CD4-positive, alpha-beta T cell (primary cell): ENCODE measurements at regions not wholly inside any gene's neighbourhood (a gene's known extent, or its start where the extent isn't known, plus 50 kb on each side); places are given as distances from the start of the nearest gene placed in this dataset.

ENCODE experiments used
- ATAC-seq: fragments of 200-7000 bp; cut with Tn5 transposase; one replicate; pipeline ENCODE4 v1.10.0; 2022; ENCODE audit warnings: mild to moderate bottlenecking; ENCODE audit not compliant: poor library complexity
- CTCF ChIA-PET: fragments of 350-600 bp; sonication (Branson Sonifier 250); formaldehyde crosslinking; loops from one replicate; lab custom pipeline; 2021; ENCODE audit warnings: antibody characterized with exemption, inconsistent platforms; lab: Charles Lee
- POLR2A ChIA-PET: fragments of 350-600 bp; sonication (Branson Sonifier 250); formaldehyde crosslinking; loops from one replicate; lab custom pipeline; 2021; ENCODE audit warnings: antibody characterized with exemption, inconsistent platforms; lab: Charles Lee
- DNase-seq, 14 experiments: peaks; one replicate each; pipeline ENCODE4 v3.0.0-alpha.2; 2013 to 2020; ENCODE audit warnings: mixed read lengths in 2 of 14
- H3K27ac ChIP-seq, 2 donors: one replicate each; pipeline versions ENCODE4 v1.5.1 to v1.7.0; 2013; ENCODE audit warnings: low read length in 2 of 2, low read depth in 1 of 2, mild to moderate bottlenecking in 1 of 2
- H3K27me3 ChIP-seq, 2 experiments: 1 replicate in 1 of 2; 2 replicates in 1 of 2; pipeline versions ENCODE4 v1.6.1 to v1.7.0; 2013; ENCODE audit warnings: low read length in 2 of 2, control low read depth in 1 of 2, mild to moderate bottlenecking in 1 of 2, moderate library complexity in 1 of 2; ENCODE audit not compliant: insufficient read depth in 2 of 2, control insufficient read depth in 1 of 2
- H3K36me3 ChIP-seq: one replicate; pipeline ENCODE4 v1.6.1; 2013; ENCODE audit warnings: low read length, control low read depth; ENCODE audit not compliant: insufficient read depth
- H3K4me1 ChIP-seq: one replicate; pipeline ENCODE4 v1.6.1; 2013; ENCODE audit warnings: low read length, control low read depth; ENCODE audit not compliant: insufficient read depth
- H3K4me3 ChIP-seq: one replicate; pipeline ENCODE4 v1.5.1; 2013; ENCODE audit warnings: mild to moderate bottlenecking, low read length, moderate library complexity
- H3K9me3 ChIP-seq, 2 experiments: 1 replicate in 1 of 2; 2 replicates in 1 of 2; pipeline versions ENCODE4 v1.6.1 to v1.7.0; 2013; ENCODE audit warnings: low read length in 2 of 2, mild to moderate bottlenecking in 2 of 2, control low read depth in 1 of 2, moderate library complexity in 1 of 2; ENCODE audit not compliant: control insufficient read depth in 1 of 2, insufficient read depth in 1 of 2
- H3K27ac Mint-ChIP-seq: one replicate; pipeline ENCODE4 v1.8.0; 2020; ENCODE audit warnings: mixed read lengths
- H3K27me3 Mint-ChIP-seq: one replicate; pipeline ENCODE4 v1.8.0; 2021; ENCODE audit warnings: mixed read lengths
- H3K36me3 Mint-ChIP-seq: one replicate; pipeline ENCODE4 v1.8.0; 2021; ENCODE audit warnings: low read depth, mixed read lengths
- H3K4me1 Mint-ChIP-seq: one replicate; pipeline ENCODE4 v1.8.0; 2021; ENCODE audit warnings: low read depth, mixed read lengths
- H3K4me3 Mint-ChIP-seq: one replicate; pipeline ENCODE4 v1.8.0; 2020; ENCODE audit warnings: mild to moderate bottlenecking, mixed read lengths
- H3K9me3 Mint-ChIP-seq: one replicate; pipeline ENCODE4 v1.8.0; 2020; ENCODE audit warnings: mixed read lengths
- CTCF ChIP-seq: fragments of 200-600 bp; IDR thresholded peaks from one replicate; pipeline ENCODE4 v1.8.0; 2022; ENCODE audit warnings: antibody characterized with exemption, mild to moderate bottlenecking
- intact Hi-C, 2 experiments: fragments of 100-400 bp; cut with DNase I in 1 of 2; cut with micrococcal nuclease in 1 of 2; formaldehyde crosslinking; loops; one replicate each; pipeline versions ENCODE4 v1.15.1 to v1.9.0; 2023 to 2025; cut with DNase I, micrococcal nuclease

- no peak for ATAC-seq
- no peaks in the 10 kb centered on the region for H3K9me3 Mint-ChIP-seq
- H3K27ac Mint-ChIP-seq, result no peak overlapping the region
- Histone ChIP-seq H3K36me3 (no peaks in the 10 kb centered on the region), H3K27ac (no peak overlapping the region), H3K4me1 (no peaks in the 10 kb centered on the region), H3K9me3 (peaks cover 0 to 10% of the 10 kb centered on the region in 2 experiments), H3K27me3 (no peaks in the 10 kb centered on the region), H3K4me3 (no peak overlapping the region)
- no peaks in the 10 kb centered on the region for H3K4me1 Mint-ChIP-seq
- ChIA-PET POLR2A (no interaction called here), CTCF (no interaction called here)
- H3K36me3 Mint-ChIP-seq, result no peaks in the 10 kb centered on the region
- TF ChIP-seq CTCF, result no peak
- no peak overlapping the region for H3K4me3 Mint-ChIP-seq
- no peak for DNase-seq
- no peaks in the 10 kb centered on the region for H3K27me3 Mint-ChIP-seq
- intact Hi-C loops, result no loop called here
These were observed 165.7 kb upstream of the IRX1 start for GRCh38 chr5:3429962-3430361.

DNA sequence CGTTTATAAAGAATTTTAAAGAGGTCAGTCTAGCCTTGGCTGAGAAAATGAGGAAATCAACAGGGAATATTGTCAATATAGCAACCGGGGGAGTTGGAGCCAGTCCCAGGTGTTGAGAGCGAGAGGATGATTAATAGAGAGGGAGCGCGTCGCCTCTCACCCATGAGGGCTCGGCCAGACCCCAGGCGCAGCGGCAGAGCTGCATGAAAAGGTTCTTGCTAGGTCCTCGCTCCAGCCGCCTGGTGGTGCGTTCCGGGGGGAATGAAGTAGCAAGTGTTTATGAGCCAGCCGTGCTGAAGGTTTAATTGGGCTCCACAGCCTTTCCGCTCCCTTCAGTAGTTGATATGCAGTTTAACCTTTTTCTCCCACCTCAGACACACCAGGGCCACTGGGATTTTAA, 167.3 kb upstream of the IRX1 start:
- ATAC-seq (no peak), DNase-seq (no peak)
- Histone ChIP-seq H3K27me3 (no peaks in the 10 kb centered on the region), H3K27ac (no peak overlapping the region), H3K4me1 (no peaks in the 10 kb centered on the region), H3K36me3 (no peaks in the 10 kb centered on the region), H3K4me3 (no peak overlapping the region), H3K9me3 (peaks cover 0 to 10% of the 10 kb centered on the region in 2 experiments)
- Mint-ChIP-seq H3K4me1 (no peaks in the 10 kb centered on the region), H3K27me3 (no peaks in the 10 kb centered on the region), H3K4me3 (no peak overlapping the region), H3K27ac (no peak overlapping the region), H3K36me3 (no peaks in the 10 kb centered on the region), H3K9me3 (no peaks in the 10 kb centered on the region)
- intact Hi-C loops, result no loop called here
- ChIA-PET CTCF (no interaction called here), POLR2A (no interaction called here)
- no peak for TF ChIP-seq CTCF

DNA sequence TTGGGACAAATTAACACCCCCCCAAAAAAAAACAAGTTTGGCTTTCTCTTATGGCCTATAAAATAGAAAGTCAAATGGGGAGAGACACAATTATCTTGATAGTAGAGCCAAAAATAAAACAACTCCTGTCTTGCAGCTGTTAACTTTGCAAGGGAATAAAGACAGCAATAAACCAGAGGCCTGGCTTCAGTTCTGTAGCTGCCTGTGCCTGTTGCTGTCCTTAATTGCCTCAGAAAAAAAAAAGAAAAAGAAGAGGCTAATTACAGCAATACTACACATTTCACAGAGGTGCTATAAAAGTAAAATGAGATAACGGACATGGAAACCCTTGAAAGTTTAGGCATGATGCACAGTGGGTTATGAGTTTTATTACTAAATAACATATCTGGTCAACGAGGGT, 170.7 kb upstream of the IRX1 start:
- peaks cover 0 to 20% of the 10 kb centered on the region in 2 experiments for H3K9me3 ChIP-seq
- no peak overlapping the region for H3K4me3 Mint-ChIP-seq
- no peaks in the 10 kb centered on the region for H3K4me1 ChIP-seq
- DNase-seq, result no peak
- no peaks in the 10 kb centered on the region for H3K36me3 Mint-ChIP-seq
- no peak for TF ChIP-seq CTCF
- no peak for ATAC-seq
- H3K27me3 ChIP-seq, result no peaks in the 10 kb centered on the region
- H3K9me3 Mint-ChIP-seq, result no peaks in the 10 kb centered on the region
- ChIA-PET CTCF (no interaction called here), POLR2A (interaction anchor here (0.7 kb wide), 1 partner anchor 20 kb away, joined by 3 read pairs; no protein-coding TSS in a partner anchor)
- no peaks in the 10 kb centered on the region for H3K36me3 ChIP-seq
- H3K4me3 ChIP-seq, result no peak overlapping the region
- intact Hi-C loops, result no loop called here
- no peaks in the 10 kb centered on the region for H3K27me3 Mint-ChIP-seq
- H3K27ac Mint-ChIP-seq, result no peak overlapping the region
- H3K4me1 Mint-ChIP-seq, result no peaks in the 10 kb centered on the region
- H3K27ac ChIP-seq, result no peak overlapping the region
